NT2/D1 (cell line): ENCODE measurements at regions not wholly inside any gene's neighbourhood (a gene's known extent, or its start where the extent isn't known, plus 50 kb on each side); places are given as distances from the start of the nearest gene placed in this dataset.

Experiments used
- SUZ12 ChIP-seq: IDR thresholded peaks from 2 replicates; pipeline ENCODE4 v1.6.1; 2011; ENCODE audit not compliant: insufficient read length, insufficient read depth; ENCODE audit errors: extremely low read depth
- YY1 ChIP-seq: IDR thresholded peaks from 2 replicates; pipeline ENCODE4 v1.6.1; 2011; ENCODE audit not compliant: insufficient read length, insufficient read depth
- ZNF274 ChIP-seq: IDR thresholded peaks from 2 replicates; pipeline ENCODE4 v1.6.1; 2011; ENCODE audit warnings: mild to moderate bottlenecking, low read depth, low read length

- TF ChIP-seq ZNF274: no peak
- no peak for TF ChIP-seq YY1
- no peak for TF ChIP-seq SUZ12
Measured at GRCh38 chr13:107730813-107731212, 484.5 kb downstream of the LIG4 start.
